NCI-H1417 treated with DMSO at 0.1 percent for 48 hours (cell line): ENCODE measurements at regions not wholly inside any gene's neighbourhood (a gene's known extent, or its start where the extent isn't known, plus 50 kb on each side); places are given as distances from the start of the nearest gene placed in this dataset.

Experiments used
- DNase-seq: peaks from one replicate; lab custom pipeline; 2025; lab: John Stamatoyannopoulos, UW

DNA sequence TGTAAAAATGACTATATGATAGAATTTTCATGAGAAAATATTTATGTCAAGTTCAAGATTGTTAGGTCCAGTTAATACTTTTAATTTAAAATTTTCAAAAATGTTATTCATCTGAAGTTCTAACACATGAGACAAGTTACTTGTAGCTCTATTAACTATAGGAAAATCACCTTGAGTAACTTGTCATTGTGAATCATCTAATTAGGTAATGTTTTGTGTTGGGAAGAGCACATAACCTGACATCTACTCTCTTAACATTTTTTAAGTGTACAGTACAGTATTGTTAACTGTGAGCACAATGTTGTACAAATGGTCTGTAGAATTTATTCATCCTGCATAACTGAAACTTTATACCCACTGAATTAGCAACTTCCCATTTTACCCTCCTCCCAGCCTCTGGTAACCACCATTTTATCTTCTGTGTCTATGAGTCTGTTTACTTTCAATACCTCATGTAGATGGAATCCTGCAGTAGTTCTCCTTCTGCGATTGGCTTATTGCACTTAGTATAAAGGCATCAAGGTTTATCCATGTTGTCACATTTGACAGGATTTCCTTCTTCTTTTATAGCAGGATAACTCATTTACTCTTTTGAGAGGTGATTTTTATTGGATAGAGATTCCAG lies 54.6 kb downstream of the ARL4A start:
- DNase-seq: no peak

DNA sequence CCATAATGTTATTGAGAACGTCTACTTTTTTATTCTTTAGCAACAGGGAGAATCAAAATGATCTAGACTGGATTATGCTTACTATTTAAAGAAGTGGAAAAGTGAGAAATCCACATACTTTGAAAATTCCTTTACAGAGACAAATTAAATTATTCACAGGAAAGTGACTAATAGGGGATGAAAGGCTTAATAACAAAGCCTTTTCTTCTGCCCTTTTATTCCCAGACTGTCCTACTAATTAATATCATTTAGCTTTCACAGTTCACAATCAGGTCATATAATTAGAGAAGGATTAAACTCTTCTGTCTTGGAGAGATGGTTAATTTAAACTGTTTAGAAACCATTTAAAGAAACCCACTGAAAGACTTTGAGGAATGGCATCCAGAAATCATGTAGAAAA lies 58.8 kb downstream of the ARL4A start:
- no peak for DNase-seq

DNA sequence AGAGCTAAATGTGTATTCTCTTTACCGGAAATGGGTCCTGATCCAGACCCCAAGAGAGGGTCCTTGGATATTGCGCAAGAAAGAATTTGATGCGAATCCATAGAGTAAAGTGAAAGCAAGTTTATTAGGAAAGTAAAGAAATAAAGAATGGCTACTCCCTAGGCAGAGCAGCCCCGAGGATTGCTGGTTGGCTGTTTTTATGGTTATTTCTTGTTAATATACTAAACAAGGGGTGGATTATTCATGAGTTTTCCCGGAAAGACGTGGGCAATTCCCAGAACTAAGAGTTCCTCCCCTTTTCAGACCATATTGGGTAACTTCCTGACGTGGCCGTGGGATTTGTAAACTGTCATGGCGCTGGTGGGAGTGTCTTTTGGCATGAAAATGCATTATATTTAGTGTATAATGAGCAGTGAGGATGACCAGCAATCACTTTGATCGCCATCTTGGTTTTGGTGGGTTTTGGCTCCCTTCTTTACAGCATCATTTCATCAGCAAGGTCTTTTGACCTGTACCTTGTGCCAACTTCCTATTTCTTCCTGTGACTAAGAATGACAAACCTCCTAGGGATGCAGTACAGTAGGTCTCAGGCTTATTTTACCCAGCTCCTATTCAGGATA lies 60.4 kb downstream of the ARL4A start:
- no peak for DNase-seq

DNA sequence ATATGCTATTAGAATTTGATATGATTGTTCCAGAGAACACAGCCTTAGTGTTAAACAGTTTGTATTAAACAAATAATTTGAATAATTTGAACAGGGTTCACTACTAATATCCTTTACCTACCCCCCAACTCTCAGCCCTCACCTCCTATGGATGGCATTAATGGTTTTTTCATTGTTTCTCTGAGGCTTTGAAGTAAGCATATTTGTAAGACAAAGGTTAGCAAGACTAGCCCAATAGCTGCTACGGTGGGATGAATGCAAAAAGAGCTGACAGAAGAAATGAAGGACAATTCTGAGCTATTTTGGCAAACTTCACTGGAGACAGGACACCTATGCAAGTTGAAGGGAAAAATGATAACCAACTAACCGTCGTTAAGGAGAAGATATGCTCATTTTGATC lies 61.6 kb downstream of the ARL4A start:
- no peak for DNase-seq

DNA sequence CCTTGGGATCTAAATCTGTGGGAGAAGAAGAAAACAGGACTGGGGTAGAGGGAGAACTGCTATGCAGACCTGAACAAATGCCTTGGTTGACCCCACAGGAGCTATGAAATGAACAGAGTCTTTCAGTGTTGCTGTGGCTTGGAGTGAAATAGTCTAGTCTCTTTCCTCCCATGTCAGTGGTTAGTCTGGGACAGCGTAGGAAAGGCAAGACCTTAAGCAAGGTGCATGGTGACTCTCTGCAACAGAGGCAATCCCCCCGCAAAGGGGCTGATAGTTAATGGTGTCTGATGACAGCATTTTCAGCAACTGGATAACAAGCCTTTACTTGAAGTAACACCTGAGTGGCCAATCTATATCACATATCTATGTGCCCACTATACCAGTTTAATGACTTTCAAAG lies 62.3 kb downstream of the ARL4A start:
- no peak for DNase-seq

DNA sequence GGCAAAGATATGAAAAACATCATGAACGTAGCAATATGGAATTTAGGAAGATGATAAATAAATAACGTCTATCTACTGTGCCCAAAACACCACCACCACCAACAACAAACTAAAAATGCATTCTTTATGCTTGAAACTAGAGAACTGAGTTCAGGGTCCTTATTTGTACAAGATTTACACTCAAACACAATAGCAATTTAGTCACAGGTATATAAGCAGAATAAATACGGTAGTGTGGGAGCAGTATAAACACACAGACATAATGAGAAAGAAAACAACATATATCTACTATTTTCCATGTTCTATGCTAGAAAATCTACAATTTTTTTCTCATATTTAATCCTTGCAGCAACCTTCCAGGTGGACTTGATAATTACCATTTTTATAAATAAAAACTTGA lies 64.3 kb downstream of the ARL4A start:
- DNase-seq: no peak

DNA sequence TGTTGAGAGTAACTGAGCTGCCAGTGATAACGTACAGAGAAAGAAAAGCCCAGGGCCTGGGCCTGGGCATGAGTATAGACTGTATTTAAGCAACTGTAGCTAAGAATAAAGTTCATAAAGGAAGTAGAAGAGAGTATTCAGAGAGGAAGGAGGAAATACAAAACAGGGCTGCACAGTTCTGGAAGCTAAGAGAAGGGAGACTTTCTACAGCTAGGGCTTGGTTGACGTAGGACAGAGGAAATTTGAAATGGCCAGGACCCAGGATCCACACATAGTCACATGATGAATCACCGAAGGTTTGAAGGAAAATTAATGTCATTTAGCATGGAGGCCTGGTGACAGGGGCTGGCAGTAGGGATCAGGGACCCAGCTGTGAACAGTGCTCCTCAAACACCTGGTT lies 66.7 kb downstream of the ARL4A start:
- no peak for DNase-seq

DNA sequence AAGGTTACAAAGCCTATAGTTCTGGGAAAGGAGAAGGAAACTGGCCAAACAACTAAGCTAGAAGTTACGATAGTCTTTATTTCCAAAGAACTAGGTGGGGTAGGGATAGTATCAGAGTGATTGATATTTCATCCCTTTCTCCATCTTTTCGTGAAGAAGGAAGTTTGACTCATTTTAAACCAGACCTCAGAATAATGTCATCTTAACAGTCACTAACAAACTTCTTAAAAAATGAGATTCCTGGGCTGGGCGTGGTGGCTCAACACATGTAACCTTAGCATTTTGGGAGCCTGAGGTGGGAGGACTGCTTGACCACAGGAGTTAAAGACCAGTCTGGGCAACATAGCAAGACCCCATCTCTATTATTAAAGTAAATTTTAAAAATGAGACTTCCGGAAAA lies 69.4 kb downstream of the ARL4A start:
- DNase-seq: no peak

DNA sequence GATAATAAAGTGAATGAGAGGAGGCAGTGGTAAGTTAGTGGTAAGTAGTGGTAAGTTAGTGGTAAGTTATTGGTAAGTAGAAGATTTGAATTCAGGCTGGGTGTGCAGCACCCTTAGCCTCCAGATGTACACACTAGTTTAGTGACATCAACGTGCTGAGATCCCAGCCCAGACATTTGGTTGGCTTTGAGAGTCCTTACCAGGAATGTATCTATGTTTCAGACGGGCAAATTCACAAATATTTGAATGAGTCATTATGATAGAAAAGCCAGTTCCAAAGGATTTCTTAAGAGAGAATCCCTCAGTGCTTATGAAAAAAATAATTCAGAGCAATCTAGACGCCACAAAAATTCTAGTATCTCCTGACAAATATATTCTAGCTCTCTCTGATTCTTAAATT lies 70.0 kb downstream of the ARL4A start:
- DNase-seq: no peak

DNA sequence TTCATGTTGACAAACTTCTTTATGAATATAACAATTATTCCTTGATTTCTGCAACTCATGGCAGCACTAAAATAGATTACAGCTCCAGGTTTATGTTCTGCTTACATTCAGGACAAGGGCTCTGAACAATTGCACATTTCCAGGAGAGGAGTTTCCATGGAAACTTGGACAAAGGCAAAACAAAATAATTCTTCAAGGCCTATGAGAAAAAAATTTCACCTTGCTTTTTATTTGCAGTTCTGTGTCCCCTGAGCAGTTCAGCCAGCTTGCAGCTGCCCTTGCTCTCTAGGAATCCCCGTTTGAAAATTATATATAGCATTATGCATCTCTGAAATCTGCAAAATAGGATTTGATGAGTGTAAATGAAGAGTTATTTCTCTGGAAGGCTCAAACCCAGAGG lies 71.7 kb downstream of the ARL4A start:
- DNase-seq: peak; percentile 9

DNA sequence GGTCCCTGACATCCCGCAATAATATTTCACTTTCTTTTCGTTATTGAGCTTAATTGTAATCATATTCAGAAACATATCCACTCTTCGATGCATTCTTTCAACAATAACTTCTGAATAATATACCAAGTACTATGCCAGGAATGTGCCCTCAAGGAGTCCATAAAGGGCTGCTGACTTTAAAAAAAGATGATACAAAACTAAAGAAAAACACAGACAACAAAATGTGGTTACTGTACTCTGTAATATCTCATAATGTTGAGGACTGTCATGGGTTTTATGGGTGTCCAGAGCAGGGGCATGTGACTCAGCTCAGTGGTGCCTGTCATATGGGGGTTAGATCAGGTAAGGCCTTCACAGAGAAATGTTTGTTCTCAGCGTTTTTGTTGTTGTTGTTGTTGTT lies 73.7 kb downstream of the ARL4A start:
- no peak for DNase-seq

DNA sequence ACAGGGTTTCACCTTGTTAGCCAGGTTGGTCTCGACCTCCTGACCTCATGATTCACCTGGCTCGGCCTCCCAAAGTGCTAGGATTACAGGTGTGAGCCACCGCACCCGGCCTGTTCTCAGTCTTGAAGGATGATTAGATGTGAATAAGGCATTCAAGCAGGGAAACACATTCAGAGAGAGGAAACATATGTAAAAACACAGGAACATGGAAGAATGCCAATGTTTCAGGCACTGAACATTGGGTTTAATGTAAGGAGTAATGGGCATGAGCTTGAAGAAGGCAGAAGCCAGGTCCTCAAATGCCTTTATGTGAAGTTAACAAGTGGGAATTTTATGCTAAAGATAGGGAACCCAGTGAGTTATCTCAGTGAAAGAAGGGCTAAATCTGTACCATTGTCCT lies 74.3 kb downstream of the ARL4A start:
- DNase-seq: no peak

DNA sequence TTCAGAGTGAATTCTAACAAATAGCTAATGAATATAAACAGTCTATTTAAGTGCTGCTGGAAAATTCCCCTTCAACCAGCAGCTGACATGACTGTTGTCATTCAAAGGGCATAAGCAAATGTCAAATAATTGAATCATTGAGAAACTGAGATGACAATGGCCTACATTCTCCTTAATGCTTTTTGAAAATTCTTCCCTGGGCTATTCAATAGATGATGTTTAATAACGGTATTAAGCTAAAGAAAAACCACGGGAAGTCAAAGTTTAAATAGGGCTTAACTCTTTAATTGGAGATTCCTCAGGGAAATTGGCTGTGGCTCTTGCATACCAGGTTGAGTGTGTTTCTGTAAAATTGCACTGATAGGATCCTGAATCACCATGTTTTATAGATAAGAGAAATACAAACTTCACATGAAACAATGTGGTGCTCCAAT lies 77.0 kb downstream of the ARL4A start:
- no peak for DNase-seq

DNA sequence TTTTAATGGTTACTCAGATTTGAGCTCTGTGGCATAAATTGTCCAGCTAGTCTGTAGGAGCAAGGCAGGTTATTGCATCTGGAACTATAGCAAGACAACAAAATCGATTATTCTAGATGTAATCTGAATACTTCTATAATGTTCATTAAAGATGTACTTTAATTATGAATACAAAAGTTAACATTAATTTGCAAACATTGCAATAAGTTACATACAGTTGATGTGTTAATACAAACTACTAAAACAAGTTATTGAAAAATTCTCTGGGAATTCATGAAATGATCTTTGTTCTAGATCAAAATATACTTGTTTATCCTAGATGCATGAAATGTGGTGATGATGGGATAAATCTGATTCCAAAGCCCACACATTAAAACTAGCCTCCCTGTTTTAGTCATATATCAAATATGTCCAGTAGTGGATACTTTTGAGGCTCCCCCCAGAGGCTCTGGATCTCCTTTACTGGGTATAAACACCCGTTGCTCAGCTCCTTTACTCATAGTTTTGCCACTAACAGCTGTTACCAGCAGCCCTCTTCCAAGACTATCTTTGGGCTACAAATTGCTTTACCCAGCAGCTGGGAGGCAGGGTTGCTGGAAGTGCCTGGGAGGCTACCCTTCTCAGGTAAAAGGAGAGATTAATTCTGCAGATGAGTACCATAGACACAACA lies 78.1 kb downstream of the ARL4A start:
- no peak for DNase-seq

DNA sequence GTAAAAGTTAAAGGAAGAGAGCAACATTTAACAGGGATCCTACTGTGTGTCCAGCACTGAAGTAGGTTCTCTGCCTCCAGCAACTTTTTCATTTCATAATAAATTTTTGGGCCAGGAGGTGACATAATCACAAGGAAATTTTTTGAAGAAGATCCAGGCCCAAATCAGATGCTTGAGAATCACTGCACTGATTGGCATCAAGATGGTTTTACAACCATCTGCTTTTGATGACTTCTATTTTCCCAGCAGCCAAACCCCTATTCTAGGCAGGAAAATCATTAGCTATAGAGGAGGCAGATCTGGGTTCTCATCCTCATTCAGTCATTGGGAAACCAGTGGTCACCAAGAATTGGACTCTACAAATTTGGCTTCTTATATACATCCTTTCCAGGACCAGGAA lies 79.0 kb downstream of the ARL4A start:
- DNase-seq: no peak

DNA sequence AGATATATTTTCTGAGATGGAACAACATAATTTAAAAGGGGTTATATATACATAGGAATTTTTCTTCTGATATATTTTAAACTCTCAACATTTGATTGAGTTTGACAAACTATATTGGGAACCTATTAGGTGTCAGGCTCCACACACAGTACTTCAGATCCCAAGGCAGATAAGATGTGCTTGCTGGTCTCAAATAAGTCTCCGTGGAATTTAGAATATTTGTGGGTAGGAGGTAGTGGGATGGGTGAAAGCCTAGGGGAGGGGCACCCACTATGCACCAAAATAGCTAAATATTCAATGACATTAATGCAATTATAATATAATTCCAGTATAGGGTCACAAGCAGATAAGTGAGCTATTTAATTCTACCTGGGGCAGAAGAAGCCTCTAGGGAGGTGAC lies 81.5 kb downstream of the ARL4A start:
- DNase-seq: no peak

DNA sequence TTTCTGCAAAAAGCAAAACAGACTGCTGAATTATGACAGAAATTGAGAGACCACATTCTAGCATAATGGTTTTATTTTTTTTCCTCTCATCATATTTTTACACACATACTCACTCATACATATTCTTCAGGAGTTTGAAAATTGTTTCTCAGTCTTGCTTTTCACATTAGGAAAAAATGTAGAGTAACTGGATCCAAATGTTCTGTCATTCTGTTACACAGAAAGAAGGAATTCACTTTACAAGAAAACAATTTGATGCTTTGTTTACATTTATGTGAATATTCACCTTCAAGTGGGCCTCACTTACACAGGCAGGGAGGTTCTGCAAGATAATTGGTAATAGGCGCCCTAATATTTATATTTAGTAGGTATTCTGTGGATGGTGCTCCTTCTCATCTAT lies 82.0 kb downstream of the ARL4A start:
- no peak for DNase-seq

DNA sequence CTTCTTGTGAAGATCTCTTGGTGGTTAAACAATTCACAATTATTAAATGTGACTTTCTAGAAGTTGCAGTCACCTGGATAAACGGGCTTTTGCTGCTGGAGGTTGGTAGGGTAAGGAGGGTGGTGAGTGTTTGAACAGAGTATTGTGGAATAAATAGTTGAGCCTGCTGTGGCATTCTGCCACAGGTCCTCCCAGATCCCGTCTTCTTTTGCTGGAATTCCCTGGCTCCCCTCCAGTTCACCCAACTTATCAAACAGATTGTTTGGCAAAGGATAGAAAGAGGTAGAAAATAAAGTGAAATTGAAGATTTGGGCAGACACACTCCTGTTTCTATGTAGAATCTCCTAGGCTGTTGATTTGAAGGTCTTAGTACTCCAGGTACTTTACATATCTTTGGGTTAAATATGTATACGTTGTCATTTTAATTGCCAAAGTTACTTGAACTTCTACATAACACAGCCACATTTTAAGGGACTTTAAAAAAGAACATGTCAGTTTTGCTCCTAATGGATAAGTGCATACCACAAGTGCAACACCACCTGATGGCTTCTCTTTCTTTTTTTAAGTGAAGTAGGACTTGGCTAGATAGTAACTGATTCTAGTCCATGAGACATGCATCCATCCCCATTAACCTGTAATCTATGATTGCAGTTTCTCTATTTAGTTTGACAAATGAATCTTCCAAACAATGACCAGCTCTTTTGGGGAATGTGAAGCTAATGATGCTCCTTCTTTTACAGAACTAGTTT lies 83.0 kb downstream of the ARL4A start:
- DNase-seq: no peak

DNA sequence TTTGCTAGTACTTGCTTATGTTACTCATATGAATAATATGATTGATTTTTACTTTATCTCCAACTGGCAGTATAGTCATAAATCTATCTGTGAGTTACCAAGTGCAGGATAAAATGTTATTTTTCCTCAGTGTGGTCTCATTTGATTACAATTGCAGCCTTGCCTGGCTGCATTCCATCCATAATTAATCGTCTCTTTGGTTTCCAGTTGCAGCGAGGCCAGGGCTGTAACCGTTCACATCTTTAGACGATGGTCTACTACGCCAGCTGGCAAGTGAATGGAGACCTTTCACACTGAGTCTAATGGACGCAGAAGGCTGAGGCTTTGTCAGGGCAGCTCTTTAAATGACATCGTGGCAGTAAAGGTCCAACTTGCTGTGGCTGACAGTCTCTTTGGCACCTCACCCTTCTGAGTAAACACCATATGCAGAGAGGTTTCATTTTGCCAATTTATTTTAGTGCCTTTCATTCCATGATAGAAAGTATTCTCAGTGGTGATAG lies 84.0 kb downstream of the ARL4A start:
- peak; percentile 26 for DNase-seq

DNA sequence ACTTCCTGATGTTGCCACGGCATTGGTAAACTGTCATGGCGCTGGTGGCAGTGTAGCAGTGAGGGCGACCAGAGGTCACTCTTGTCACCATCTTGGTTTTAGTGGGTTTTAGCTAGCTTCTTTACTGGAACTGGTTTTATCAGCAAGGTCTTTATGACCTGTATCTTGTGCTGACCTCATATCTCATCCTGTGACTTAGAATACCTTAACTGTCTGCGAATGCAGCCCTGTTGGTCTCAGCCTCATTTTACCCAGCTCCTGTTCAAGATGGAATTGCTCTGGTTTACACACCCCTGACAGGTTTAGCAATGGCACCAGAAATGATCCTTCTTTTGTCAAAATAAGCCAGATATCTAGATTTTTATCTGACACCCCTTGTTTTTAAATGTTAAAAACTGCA lies 85.3 kb downstream of the ARL4A start:
- no peak for DNase-seq

DNA sequence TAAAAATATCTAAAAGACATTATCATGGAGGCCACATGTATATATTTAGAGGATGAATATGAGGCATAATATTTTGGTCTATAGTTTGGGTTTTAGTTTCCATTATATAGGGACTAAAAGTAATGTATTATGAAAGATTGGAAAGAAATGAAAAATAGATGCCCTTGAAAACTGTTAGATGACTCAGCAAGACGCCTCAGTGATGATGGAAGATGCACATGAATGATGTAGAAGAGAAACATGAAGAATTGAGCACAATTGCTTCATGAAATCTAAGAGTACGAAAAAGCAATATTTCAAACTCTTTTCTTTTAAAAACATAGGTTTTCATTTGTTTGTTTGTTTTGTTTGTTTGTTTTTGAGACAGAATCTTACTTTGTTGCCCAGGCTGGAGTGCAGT lies 89.8 kb downstream of the ARL4A start:
- DNase-seq: no peak

DNA sequence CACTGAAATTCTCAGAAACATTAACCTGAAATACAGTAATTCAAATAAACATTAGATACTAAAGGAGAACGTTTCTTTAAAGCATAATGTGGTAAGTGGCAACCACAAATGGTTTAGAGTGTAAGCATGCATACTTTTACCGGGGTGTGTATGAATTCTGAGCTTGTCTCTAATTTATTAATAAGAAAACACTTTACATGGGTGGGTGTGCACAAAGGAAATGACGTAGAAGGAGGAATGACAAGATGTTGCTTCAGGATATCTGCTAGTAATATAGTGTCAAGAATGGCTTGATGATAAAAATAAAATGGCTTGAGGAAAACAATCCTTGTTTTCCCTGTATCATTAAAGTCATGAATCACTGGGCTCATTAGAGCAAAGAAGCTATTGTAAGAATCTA lies 92.5 kb downstream of the ARL4A start:
- DNase-seq: no peak
